H1 (cell line): ENCODE measurements at regions not wholly inside any gene's neighbourhood (a gene's known extent, or its start where the extent isn't known, plus 50 kb on each side); places are given as distances from the start of the nearest gene placed in this dataset.

Experiments used
- CTCF ChIP-seq, 3 experiments: IDR thresholded peaks; 1 replicate in 2 of 3; 2 replicates in 1 of 3; pipeline versions ENCODE4 v1.5.1 to v1.6.1; 2011; ENCODE audit warnings: low read length in 3 of 3, mild to moderate bottlenecking in 3 of 3, inconsistent platforms in 2 of 3, low read depth in 1 of 3, moderate library complexity in 1 of 3; ENCODE audit not compliant: insufficient read depth in 1 of 3; ENCODE audit errors: control extremely low read depth in 1 of 3
- EP300 ChIP-seq, 2 experiments: IDR thresholded peaks; 1 replicate in 1 of 2; 2 replicates in 1 of 2; pipeline ENCODE4 v1.6.1; 2011 to 2012; ENCODE audit warnings: low read depth in 2 of 2, low read length in 2 of 2, mild to moderate bottlenecking in 2 of 2, borderline replicate concordance in 1 of 2, inconsistent platforms in 1 of 2, moderate library complexity in 1 of 2
- GABPA ChIP-seq: IDR thresholded peaks from 2 replicates; pipeline ENCODE4 v1.6.1; 2011; ENCODE audit warnings: mild to moderate bottlenecking, low read length, moderate library complexity, borderline replicate concordance; ENCODE audit not compliant: insufficient read depth
- JUND ChIP-seq: IDR thresholded peaks from 2 replicates; pipeline ENCODE4 v1.6.1; 2011; ENCODE audit warnings: mild to moderate bottlenecking, improper control_type of control experiment, low read length
- POLR2AphosphoS5 ChIP-seq: IDR thresholded peaks from 2 replicates; pipeline ENCODE4 v1.6.1; 2011; ENCODE audit warnings: low read depth, low read length
- RAD21 ChIP-seq, 2 experiments: IDR thresholded peaks in 1 of 2; conservative IDR thresholded peaks in 1 of 2; 2 replicates each; pipeline ENCODE4 v1.6.1; 2011; ENCODE audit warnings: low read depth in 2 of 2, low read length in 2 of 2, improper control_type of control experiment in 1 of 2, inconsistent platforms in 1 of 2, mild to moderate bottlenecking in 1 of 2, moderate library complexity in 1 of 2
- RXRA ChIP-seq: IDR thresholded peaks from 2 replicates; pipeline ENCODE4 v1.6.1; 2011; ENCODE audit warnings: low read depth, mild to moderate bottlenecking, low read length, moderate library complexity; ENCODE audit not compliant: insufficient read depth
- SAP30 ChIP-seq: fragments of 300-600 bp; sonication (generic); IDR thresholded peaks from 2 replicates; pipeline ENCODE4 v1.7.1; 2012; ENCODE audit warnings: low read length, moderate library complexity, mild to moderate bottlenecking, inconsistent platforms; ENCODE audit not compliant: insufficient read depth, insufficient replicate concordance
- SUZ12 ChIP-seq: fragments of 200-600 bp; sonication (generic); IDR thresholded peaks from 2 replicates; pipeline ENCODE4 v1.6.1; 2012; ENCODE audit warnings: mild to moderate bottlenecking, inconsistent platforms, low read length, moderate library complexity, mixed read lengths
- ZNF274 ChIP-seq: IDR thresholded peaks from 2 replicates; pipeline ENCODE4 v1.7.0; 2012; ENCODE audit warnings: low read length, borderline replicate concordance; ENCODE audit errors: extremely low read depth

- TF ChIP-seq RAD21 (IDR thresholded peaks at IDR 0.05 in 1 of 2, conservative IDR thresholded peaks at IDR 0.05 in 1 of 2; ENCODE audit: low read depth in 2 of 2, low read length in 2 of 2) (no peak), EP300 (IDR thresholded peaks at IDR 0.05; ENCODE audit: borderline replicate concordance in 1 of 2, low read depth in 2 of 2, low read length in 2 of 2) (no peak), SUZ12 (no peak), POLR2AphosphoS5 (no peak), SAP30 (no peak), JUND (no peak), ZNF274 (no peak), CTCF (IDR thresholded peaks at IDR 0.05; ENCODE audit: control extremely low read depth in 1 of 3, insufficient read depth in 1 of 3, low read depth in 1 of 3, low read length in 3 of 3) (no peak), RXRA (no peak), GABPA (no peak)
These were observed 208.8 kb upstream of the IGF1R start for GRCh38 chr15:98439523-98439942.
